Central memory CD8-positive, alpha-beta T cell (primary cell): ENCODE measurements at regions not wholly inside any gene's neighbourhood (a gene's known extent, or its start where the extent isn't known, plus 50 kb on each side); places are given as distances from the start of the nearest gene placed in this dataset.

Experiments used
- ATAC-seq: fragments of 150-1000 bp; cut with Tn5 transposase; replicated peaks from 2 replicates; pipeline ENCODE4 v1.10.0; 2022; ENCODE audit warnings: mild to moderate bottlenecking, moderate FRiP score, moderate number of reproducible peaks; ENCODE audit not compliant: poor library complexity, severe bottlenecking; ENCODE audit errors: extremely low read depth
- DNase-seq, 2 donors: peaks; one replicate each; pipeline ENCODE4 v3.0.0; 2021; ENCODE audit warnings: low spot score in 2 of 2
- H3K27ac Mint-ChIP-seq: one replicate; pipeline ENCODE4 v1.8.0; 2022; ENCODE audit warnings: low read depth, mild to moderate bottlenecking, moderate library complexity, mixed read lengths
- H3K27me3 Mint-ChIP-seq: one replicate; pipeline ENCODE4 v1.8.0; 2022; ENCODE audit warnings: mixed read lengths
- H3K36me3 Mint-ChIP-seq: one replicate; pipeline ENCODE4 v1.8.0; 2022; ENCODE audit warnings: mild to moderate bottlenecking, moderate library complexity, mixed read lengths; ENCODE audit not compliant: insufficient read depth
- H3K4me1 Mint-ChIP-seq: one replicate; pipeline ENCODE4 v1.8.0; 2022; ENCODE audit warnings: mixed read lengths
- H3K4me3 Mint-ChIP-seq: one replicate; pipeline ENCODE4 v1.8.0; 2022; ENCODE audit warnings: mild to moderate bottlenecking, moderate library complexity, mixed read lengths
- H3K9me3 Mint-ChIP-seq: one replicate; pipeline ENCODE4 v1.8.0; 2022; ENCODE audit warnings: mixed read lengths

GRCh38 chr13:59144700-59145099 lies 1019.0 kb downstream of the DIAPH3 start:
- no peak overlapping the region for H3K27ac Mint-ChIP-seq
- no peak overlapping the region for H3K4me3 Mint-ChIP-seq
- peaks cover 19% of the 10 kb centered on the region for H3K9me3 Mint-ChIP-seq
- H3K4me1 Mint-ChIP-seq = no peaks in the 10 kb centered on the region
- ATAC-seq = no peak
- H3K27me3 Mint-ChIP-seq = no peaks in the 10 kb centered on the region
- H3K36me3 Mint-ChIP-seq = no peaks in the 10 kb centered on the region
- DNase-seq = no peak

GRCh38 chr13:59145381-59145780 lies 1018.3 kb downstream of the DIAPH3 start:
- Mint-ChIP-seq H3K9me3 (peaks cover 19% of the 10 kb centered on the region), H3K27me3 (no peaks in the 10 kb centered on the region), H3K27ac (no peak overlapping the region), H3K4me3 (no peak overlapping the region), H3K4me1 (no peaks in the 10 kb centered on the region), H3K36me3 (no peaks in the 10 kb centered on the region)
- ATAC-seq (no peak), DNase-seq (no peak)

- Mint-ChIP-seq H3K36me3 (no peaks in the 10 kb centered on the region), H3K9me3 (no peaks in the 10 kb centered on the region), H3K4me3 (no peak overlapping the region), H3K27me3 (no peaks in the 10 kb centered on the region), H3K27ac (no peak overlapping the region), H3K4me1 (no peaks in the 10 kb centered on the region)
- no peak for DNase-seq
- ATAC-seq = no peak
Observed at GRCh38 chr13:59157181-59157580, 1006.5 kb downstream of the DIAPH3 start.

GRCh38 chr13:59166174-59166573 lies 997.6 kb downstream of the DIAPH3 start:
- Mint-ChIP-seq H3K9me3 (peaks cover 16% of the 10 kb centered on the region), H3K4me3 (no peak overlapping the region), H3K27ac (no peak overlapping the region), H3K4me1 (no peaks in the 10 kb centered on the region), H3K27me3 (no peaks in the 10 kb centered on the region), H3K36me3 (no peaks in the 10 kb centered on the region)
- no peak for ATAC-seq
- no peak for DNase-seq

- Mint-ChIP-seq H3K4me1 (no peaks in the 10 kb centered on the region), H3K27ac (no peak overlapping the region), H3K36me3 (no peaks in the 10 kb centered on the region), H3K27me3 (no peaks in the 10 kb centered on the region), H3K4me3 (no peak overlapping the region), H3K9me3 (peaks cover 13% of the 10 kb centered on the region)
- ATAC-seq (no peak), DNase-seq (no peak)
Observed at GRCh38 chr13:59172076-59172475, 991.7 kb downstream of the DIAPH3 start.

GRCh38 chr13:59176775-59177174 lies 987.0 kb downstream of the DIAPH3 start:
- Mint-ChIP-seq H3K36me3 (no peaks in the 10 kb centered on the region), H3K27ac (no peak overlapping the region), H3K27me3 (no peaks in the 10 kb centered on the region), H3K4me1 (no peaks in the 10 kb centered on the region), H3K9me3 (peaks cover 9% of the 10 kb centered on the region), H3K4me3 (no peak overlapping the region)
- ATAC-seq (no peak), DNase-seq (no peak)

- peaks cover 9% of the 10 kb centered on the region for H3K9me3 Mint-ChIP-seq
- no peaks in the 10 kb centered on the region for H3K36me3 Mint-ChIP-seq
- H3K27ac Mint-ChIP-seq = no peak overlapping the region
- H3K4me1 Mint-ChIP-seq = no peaks in the 10 kb centered on the region
- DNase-seq (no peak), ATAC-seq (no peak)
- H3K4me3 Mint-ChIP-seq = no peak overlapping the region
- H3K27me3 Mint-ChIP-seq = no peaks in the 10 kb centered on the region
Observed at GRCh38 chr13:59178344-59178743, 985.4 kb downstream of the DIAPH3 start.

- DNase-seq = no peak
- Mint-ChIP-seq H3K4me3 (no peak overlapping the region), H3K27ac (no peak overlapping the region), H3K4me1 (no peaks in the 10 kb centered on the region), H3K9me3 (peaks cover under 1% of the 10 kb centered on the region), H3K36me3 (no peaks in the 10 kb centered on the region), H3K27me3 (no peaks in the 10 kb centered on the region)
- ATAC-seq = no peak
Observed at GRCh38 chr13:59182241-59182640, 981.5 kb downstream of the DIAPH3 start.

- Mint-ChIP-seq H3K4me1 (no peaks in the 10 kb centered on the region), H3K36me3 (no peaks in the 10 kb centered on the region), H3K4me3 (no peak overlapping the region), H3K9me3 (no peaks in the 10 kb centered on the region), H3K27ac (no peak overlapping the region), H3K27me3 (no peaks in the 10 kb centered on the region)
- ATAC-seq (no peak), DNase-seq (no peak)
Observed at GRCh38 chr13:59197397-59197796, 966.3 kb downstream of the DIAPH3 start.

GRCh38 chr13:59201841-59202240 lies 961.9 kb downstream of the DIAPH3 start:
- H3K36me3 Mint-ChIP-seq = no peaks in the 10 kb centered on the region
- H3K9me3 Mint-ChIP-seq = peaks cover 14% of the 10 kb centered on the region
- H3K4me1 Mint-ChIP-seq = no peaks in the 10 kb centered on the region
- DNase-seq = no peak
- H3K4me3 Mint-ChIP-seq = no peak overlapping the region
- H3K27ac Mint-ChIP-seq = no peak overlapping the region
- ATAC-seq = no peak
- no peaks in the 10 kb centered on the region for H3K27me3 Mint-ChIP-seq

GRCh38 chr13:59203855-59204254 lies 959.9 kb downstream of the DIAPH3 start:
- Mint-ChIP-seq H3K4me1 (no peaks in the 10 kb centered on the region), H3K27me3 (no peaks in the 10 kb centered on the region), H3K36me3 (no peaks in the 10 kb centered on the region), H3K4me3 (no peak overlapping the region), H3K9me3 (peaks cover 14% of the 10 kb centered on the region), H3K27ac (no peak overlapping the region)
- ATAC-seq = no peak
- no peak for DNase-seq

- ATAC-seq (no peak), DNase-seq (no peak)
- Mint-ChIP-seq H3K36me3 (peaks cover 1% of the 10 kb centered on the region), H3K4me3 (no peak overlapping the region), H3K27me3 (no peaks in the 10 kb centered on the region), H3K4me1 (no peaks in the 10 kb centered on the region), H3K27ac (no peak overlapping the region), H3K9me3 (peaks cover 14% of the 10 kb centered on the region)
Observed at GRCh38 chr13:59205501-59205900, 958.2 kb downstream of the DIAPH3 start.

- H3K4me3 Mint-ChIP-seq = no peak overlapping the region
- peaks cover 1% of the 10 kb centered on the region for H3K36me3 Mint-ChIP-seq
- no peaks in the 10 kb centered on the region for H3K4me1 Mint-ChIP-seq
- H3K27ac Mint-ChIP-seq = no peak overlapping the region
- peaks cover 9% of the 10 kb centered on the region for H3K9me3 Mint-ChIP-seq
- ATAC-seq = no peak
- H3K27me3 Mint-ChIP-seq = no peaks in the 10 kb centered on the region
- DNase-seq = no peak
Observed at GRCh38 chr13:59208405-59209195, 955.1 kb downstream of the DIAPH3 start.
